OCI-M1 (cell line): ENCODE measurements at regions not wholly inside any gene's neighbourhood (a gene's known extent, or its start where the extent isn't known, plus 50 kb on each side); places are given as distances from the start of the nearest gene placed in this dataset.
"Not testable (repeated sequence)": the region's sequence is repeated elsewhere in the genome, so short reads cannot be mapped to it uniquely, and the experiment has no call there.

Source experiments
- DNase-seq: peaks from one replicate; lab custom pipeline; 2025; lab: John Stamatoyannopoulos, UW

DNA sequence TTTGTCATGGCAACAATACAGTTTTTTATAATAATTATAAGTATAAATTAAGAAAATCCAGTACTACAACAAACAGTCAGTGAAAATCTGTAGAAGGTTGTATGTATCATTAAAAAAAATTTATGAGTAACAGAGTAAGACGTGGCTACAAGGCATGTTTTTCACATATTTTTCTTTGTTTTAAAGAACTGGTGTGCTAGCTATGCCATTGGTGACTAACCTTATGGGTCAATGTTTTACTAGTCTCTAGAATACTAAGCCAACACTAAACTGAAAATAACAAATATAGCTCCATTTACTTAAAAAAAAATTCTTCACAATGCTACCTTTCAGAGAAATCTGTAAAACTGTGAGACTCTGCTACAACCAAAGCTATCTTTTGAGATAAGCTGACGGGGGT lies 261.5 kb downstream of the ADGRL2 start:
- DNase-seq: no peak

DNA sequence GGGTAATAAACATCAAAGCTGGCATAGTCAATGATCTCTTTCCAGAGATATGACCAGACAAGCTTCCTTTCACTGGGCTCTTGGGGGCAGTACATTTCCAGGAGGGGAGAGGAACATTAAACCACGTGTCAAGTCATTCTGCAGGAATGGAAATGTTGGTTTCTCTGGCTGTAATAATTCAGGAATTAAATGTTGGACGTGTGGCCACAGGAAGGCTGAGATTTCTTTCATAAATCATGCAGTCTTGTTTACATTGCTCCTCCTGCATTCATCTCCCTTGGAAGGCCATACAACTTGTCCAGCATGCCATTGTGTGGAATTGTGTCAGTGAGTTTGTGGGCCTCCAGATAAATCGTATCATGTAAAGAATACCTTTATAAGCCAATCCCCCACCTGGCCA lies 259.2 kb downstream of the ADGRL2 start:
- DNase-seq: no peak

- no peak for DNase-seq
Measured at GRCh38 chr1:82057011-82057410, 256.3 kb downstream of the ADGRL2 start.

DNA sequence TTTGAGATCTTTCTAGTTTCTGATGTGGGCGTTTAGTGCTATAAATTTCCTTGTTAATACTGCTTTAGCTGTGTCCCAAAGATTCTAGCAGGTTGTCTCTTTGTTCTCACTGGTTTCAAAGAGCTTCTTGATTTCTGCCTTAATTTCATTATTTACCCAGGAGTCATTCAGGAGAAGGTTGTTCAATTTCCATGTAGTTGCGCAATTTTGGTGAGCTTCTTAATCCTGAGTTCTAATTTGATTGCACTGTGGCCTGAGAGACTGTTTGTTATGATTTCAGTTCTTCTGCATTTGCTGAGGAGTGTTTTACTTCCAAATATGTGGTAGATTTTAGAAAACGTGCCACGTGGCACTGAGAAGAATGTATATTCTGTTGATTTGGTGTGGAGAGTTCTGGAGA lies 254.6 kb downstream of the ADGRL2 start:
- not testable (repeated sequence) for DNase-seq

DNA sequence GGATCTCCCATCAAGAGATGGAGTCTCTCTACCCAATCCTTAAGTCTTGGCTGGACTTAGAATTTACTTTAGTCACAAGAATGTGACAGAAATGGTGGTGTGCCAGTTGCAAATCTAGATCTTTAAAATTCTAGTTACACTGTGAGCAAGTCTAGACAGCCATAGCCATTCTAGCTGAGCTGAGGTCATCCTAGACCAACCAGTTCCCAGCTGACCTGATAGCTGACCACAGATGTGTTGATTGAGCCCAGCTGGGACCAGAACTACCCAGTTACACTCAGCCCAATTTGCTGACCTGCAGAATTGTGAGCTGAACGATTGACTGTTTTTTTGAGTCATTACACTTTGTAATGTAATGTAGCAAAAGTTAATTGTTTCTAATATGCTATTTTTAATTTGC lies 251.8 kb downstream of the ADGRL2 start:
- DNase-seq: no peak

- no peak for DNase-seq
Measured at GRCh38 chr1:82048596-82048995, 247.9 kb downstream of the ADGRL2 start.

DNA sequence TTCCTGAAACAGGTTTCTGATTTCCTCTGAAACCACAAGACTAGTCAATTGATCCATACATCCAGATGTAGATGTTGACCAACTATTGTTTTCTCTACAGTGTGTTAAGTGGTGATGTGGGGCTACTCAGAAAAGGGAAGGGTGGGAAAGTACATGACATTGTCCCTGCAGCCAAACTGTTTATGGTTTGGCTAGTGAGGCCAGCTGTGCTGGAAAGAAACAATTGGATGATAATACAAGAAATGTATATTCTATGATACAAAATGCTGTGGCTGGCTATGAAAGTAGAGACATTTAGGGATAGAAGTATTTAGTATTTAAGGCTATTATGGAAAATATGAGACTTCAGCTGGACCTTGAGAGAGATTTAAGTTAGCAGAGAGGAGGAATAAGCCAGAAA lies 244.5 kb downstream of the ADGRL2 start:
- DNase-seq: no peak

DNA sequence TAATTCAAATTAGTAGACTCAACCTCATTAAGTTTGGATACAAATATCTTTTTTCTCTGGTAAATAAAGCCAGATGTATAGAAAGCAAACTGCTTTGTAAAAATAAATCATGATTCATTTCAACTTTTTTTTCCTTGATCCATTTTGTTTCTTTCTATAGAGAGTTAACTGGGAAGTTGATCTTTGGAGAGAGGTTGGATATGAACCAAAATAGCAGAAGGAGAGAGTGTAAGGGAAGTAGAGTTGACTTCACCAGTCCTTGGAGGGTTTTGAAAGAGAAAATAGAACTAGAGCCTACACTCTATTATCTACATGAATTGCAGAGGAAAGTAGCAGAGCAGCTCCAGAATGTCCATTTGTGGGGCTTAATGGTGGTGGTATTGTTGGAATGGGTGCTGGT lies 243.8 kb downstream of the ADGRL2 start:
- no peak for DNase-seq

DNA sequence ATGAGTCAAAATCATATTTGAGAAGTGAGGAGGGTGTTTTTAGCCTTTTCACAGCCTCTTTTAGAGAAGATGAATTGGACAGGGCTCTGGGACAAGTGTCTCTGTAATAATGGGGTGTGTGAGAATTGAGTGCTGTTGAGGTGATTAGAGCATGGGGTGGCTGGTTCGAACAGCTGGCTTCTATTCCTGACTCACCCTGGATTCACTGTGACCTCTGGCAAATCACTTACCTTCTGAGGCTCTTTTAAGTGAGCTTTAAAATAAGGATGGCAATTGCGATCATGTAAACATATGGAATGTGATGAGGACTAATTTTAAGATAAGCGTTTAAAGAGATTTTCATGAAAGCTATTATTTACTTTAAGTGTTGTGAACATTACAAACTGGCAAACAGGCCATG lies 243.4 kb downstream of the ADGRL2 start:
- no peak for DNase-seq

- DNase-seq: no peak
Measured at GRCh38 chr1:82042306-82043060, 241.7 kb downstream of the ADGRL2 start.
